Prostate gland (tissue), 2 donors: ENCODE measurements at regions not wholly inside any gene's neighbourhood (a gene's known extent, or its start where the extent isn't known, plus 50 kb on each side); places are given as distances from the start of the nearest gene placed in this dataset.

ENCODE experiments used
- CTCF ChIP-seq, 4 experiments: fragments of 200-600 bp in 2 of 4; fragments of 450-650 bp in 2 of 4; sonication (generic) in 2 of 4; IDR thresholded peaks; 1 replicate in 3 of 4; 2 replicates in 1 of 4; pipeline ENCODE4 v1.5.1; 2016 to 2019; ENCODE audit warnings: antibody characterized with exemption in 4 of 4, mild to moderate bottlenecking in 2 of 4, moderate library complexity in 2 of 4
- POLR2A ChIP-seq: fragments of 450-650 bp; IDR thresholded peaks from one replicate; pipeline ENCODE4 v1.6.1; 2016; ENCODE audit warnings: antibody characterized with exemption, mild to moderate bottlenecking
- POLR2AphosphoS5 ChIP-seq: sonication (generic); formaldehyde crosslinking; IDR thresholded peaks from one replicate; pipeline ENCODE4 v1.6.1; 2017; ENCODE audit warnings: antibody characterized with exemption

- no peak for TF ChIP-seq POLR2A
- TF ChIP-seq CTCF (IDR thresholded peaks at IDR 0.05) = no peak
- TF ChIP-seq POLR2AphosphoS5 = no peak
These were observed 1557.2 kb upstream of the ZEB2 start for GRCh38 chr2:146077156-146077555.
